IPS-18a (cell line): ENCODE measurements at regions not wholly inside any gene's neighbourhood (a gene's known extent, or its start where the extent isn't known, plus 50 kb on each side); places are given as distances from the start of the nearest gene placed in this dataset.

ENCODE experiments used
- H3K27ac ChIP-seq: one replicate; pipeline ENCODE4 v1.5.1; 2013; ENCODE audit warnings: low read length
- H3K27me3 ChIP-seq: one replicate; pipeline ENCODE4 v1.6.1; 2013; ENCODE audit warnings: mild to moderate bottlenecking, low read length; ENCODE audit not compliant: control insufficient read depth, insufficient read depth
- H3K36me3 ChIP-seq: one replicate; pipeline ENCODE4 v1.6.1; 2013; ENCODE audit warnings: low read depth, low read length; ENCODE audit not compliant: control insufficient read depth
- H3K4me1 ChIP-seq: one replicate; pipeline ENCODE4 v1.6.1; 2013; ENCODE audit warnings: low read depth, low read length; ENCODE audit not compliant: control insufficient read depth
- H3K4me3 ChIP-seq: one replicate; pipeline ENCODE4 v1.5.1; 2013; ENCODE audit warnings: low read length
- H3K9ac ChIP-seq: one replicate; pipeline ENCODE4 v1.6.1; 2013; ENCODE audit warnings: mild to moderate bottlenecking, low read length, moderate library complexity
- H3K9me3 ChIP-seq: one replicate; pipeline ENCODE4 v1.6.1; 2013; ENCODE audit warnings: low read depth, low read length; ENCODE audit not compliant: control insufficient read depth

DNA sequence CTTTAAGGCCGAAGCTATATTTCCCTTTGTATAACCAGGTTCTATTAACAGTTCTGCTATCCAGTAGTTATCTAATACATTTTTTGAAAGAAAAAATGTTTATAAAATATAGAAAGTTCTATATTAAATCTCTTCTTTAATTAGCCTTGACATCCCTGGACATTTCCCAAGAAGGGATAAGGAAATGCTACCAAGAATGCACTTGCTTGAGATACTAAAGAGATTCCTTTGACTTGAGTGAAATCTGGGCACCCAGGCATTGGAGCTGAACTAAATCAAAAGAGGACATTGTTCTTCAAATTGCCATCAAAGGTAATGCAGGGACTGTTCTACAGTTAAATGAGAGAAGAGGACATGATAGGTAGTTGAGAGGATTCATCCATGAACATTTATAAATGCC, 535.9 kb upstream of the FAT3 start:
- H3K36me3 ChIP-seq: no peaks in the 10 kb centered on the region
- peaks cover 6% of the 10 kb centered on the region for H3K4me1 ChIP-seq
- H3K4me3 ChIP-seq: no peak overlapping the region
- H3K9ac ChIP-seq: no peak overlapping the region
- H3K27ac ChIP-seq: no peak overlapping the region
- no peaks in the 10 kb centered on the region for H3K9me3 ChIP-seq
- no peaks in the 10 kb centered on the region for H3K27me3 ChIP-seq

- Histone ChIP-seq H3K9me3 (no peaks in the 10 kb centered on the region), H3K27ac (no peak overlapping the region), H3K9ac (no peak overlapping the region), H3K27me3 (no peaks in the 10 kb centered on the region), H3K4me1 (peaks cover 6% of the 10 kb centered on the region), H3K4me3 (no peak overlapping the region), H3K36me3 (no peaks in the 10 kb centered on the region)
Measured at GRCh38 chr11:91686700-91687099, 537.9 kb upstream of the FAT3 start.

- peaks cover 6% of the 10 kb centered on the region for H3K4me1 ChIP-seq
- no peak overlapping the region for H3K9ac ChIP-seq
- no peaks in the 10 kb centered on the region for H3K36me3 ChIP-seq
- no peaks in the 10 kb centered on the region for H3K27me3 ChIP-seq
- no peak overlapping the region for H3K27ac ChIP-seq
- H3K9me3 ChIP-seq: no peaks in the 10 kb centered on the region
- H3K4me3 ChIP-seq: no peak overlapping the region
Measured at GRCh38 chr11:91686281-91686680, 538.3 kb upstream of the FAT3 start.

- no peaks in the 10 kb centered on the region for H3K9me3 ChIP-seq
- H3K27me3 ChIP-seq: no peaks in the 10 kb centered on the region
- H3K27ac ChIP-seq: no peak overlapping the region
- no peaks in the 10 kb centered on the region for H3K36me3 ChIP-seq
- H3K9ac ChIP-seq: no peak overlapping the region
- no peaks in the 10 kb centered on the region for H3K4me1 ChIP-seq
- H3K4me3 ChIP-seq: no peak overlapping the region
Measured at GRCh38 chr11:91673705-91674104, 550.9 kb upstream of the FAT3 start.

GRCh38 chr11:91664521-91664920, 560.1 kb upstream of the FAT3 start:
- H3K9me3 ChIP-seq: no peaks in the 10 kb centered on the region
- H3K27me3 ChIP-seq: no peaks in the 10 kb centered on the region
- no peaks in the 10 kb centered on the region for H3K36me3 ChIP-seq
- no peak overlapping the region for H3K4me3 ChIP-seq
- H3K27ac ChIP-seq: no peak overlapping the region
- peaks cover 6% of the 10 kb centered on the region for H3K4me1 ChIP-seq
- H3K9ac ChIP-seq: no peak overlapping the region

- H3K4me3 ChIP-seq: no peak overlapping the region
- H3K4me1 ChIP-seq: peaks cover 6% of the 10 kb centered on the region
- H3K36me3 ChIP-seq: no peaks in the 10 kb centered on the region
- no peak overlapping the region for H3K9ac ChIP-seq
- no peak overlapping the region for H3K27ac ChIP-seq
- no peaks in the 10 kb centered on the region for H3K9me3 ChIP-seq
- no peaks in the 10 kb centered on the region for H3K27me3 ChIP-seq
Measured at GRCh38 chr11:91660036-91660435, 564.6 kb upstream of the FAT3 start.

GRCh38 chr11:91654686-91655085, 569.9 kb upstream of the FAT3 start:
- Histone ChIP-seq H3K27me3 (no peaks in the 10 kb centered on the region), H3K4me3 (no peak overlapping the region), H3K9ac (no peak overlapping the region), H3K9me3 (no peaks in the 10 kb centered on the region), H3K27ac (no peak overlapping the region), H3K36me3 (no peaks in the 10 kb centered on the region), H3K4me1 (no peaks in the 10 kb centered on the region)

- H3K4me1 ChIP-seq: no peaks in the 10 kb centered on the region
- H3K9me3 ChIP-seq: no peaks in the 10 kb centered on the region
- no peak overlapping the region for H3K9ac ChIP-seq
- no peak overlapping the region for H3K4me3 ChIP-seq
- H3K27ac ChIP-seq: no peak overlapping the region
- H3K27me3 ChIP-seq: no peaks in the 10 kb centered on the region
- H3K36me3 ChIP-seq: no peaks in the 10 kb centered on the region
Measured at GRCh38 chr11:91653079-91653754, 571.4 kb upstream of the FAT3 start.

- H3K27me3 ChIP-seq: no peaks in the 10 kb centered on the region
- H3K36me3 ChIP-seq: no peaks in the 10 kb centered on the region
- no peaks in the 10 kb centered on the region for H3K9me3 ChIP-seq
- no peak overlapping the region for H3K9ac ChIP-seq
- H3K4me1 ChIP-seq: no peaks in the 10 kb centered on the region
- no peak overlapping the region for H3K27ac ChIP-seq
- no peak overlapping the region for H3K4me3 ChIP-seq
Measured at GRCh38 chr11:91650802-91651201, 573.8 kb upstream of the FAT3 start.

DNA sequence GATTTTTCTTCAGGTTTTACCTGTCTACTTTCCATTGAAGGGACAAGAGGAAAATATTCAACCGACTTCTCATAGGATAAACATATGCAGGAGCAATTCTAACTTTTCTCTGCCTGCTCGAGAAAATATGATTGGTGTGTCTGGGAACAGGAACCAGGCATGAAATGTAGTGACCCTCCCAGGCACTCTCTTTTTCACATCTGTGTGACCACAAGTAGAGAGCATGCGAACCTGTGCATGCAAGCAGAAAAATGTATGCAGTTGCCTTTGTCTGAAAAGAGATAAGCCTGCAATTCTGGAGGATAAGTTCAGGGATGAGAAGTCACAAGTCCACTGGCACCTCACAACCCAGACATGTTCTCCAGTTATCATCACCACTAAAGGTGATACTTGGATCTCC, 583.5 kb upstream of the FAT3 start:
- Histone ChIP-seq H3K4me1 (no peaks in the 10 kb centered on the region), H3K27ac (no peak overlapping the region), H3K36me3 (no peaks in the 10 kb centered on the region), H3K9ac (no peak overlapping the region), H3K4me3 (no peak overlapping the region), H3K9me3 (no peaks in the 10 kb centered on the region), H3K27me3 (no peaks in the 10 kb centered on the region)

- no peak overlapping the region for H3K27ac ChIP-seq
- H3K4me1 ChIP-seq: no peaks in the 10 kb centered on the region
- H3K36me3 ChIP-seq: no peaks in the 10 kb centered on the region
- H3K27me3 ChIP-seq: no peaks in the 10 kb centered on the region
- H3K9ac ChIP-seq: no peak overlapping the region
- no peak overlapping the region for H3K4me3 ChIP-seq
- no peaks in the 10 kb centered on the region for H3K9me3 ChIP-seq
Measured at GRCh38 chr11:91639359-91639758, 585.3 kb upstream of the FAT3 start.

DNA sequence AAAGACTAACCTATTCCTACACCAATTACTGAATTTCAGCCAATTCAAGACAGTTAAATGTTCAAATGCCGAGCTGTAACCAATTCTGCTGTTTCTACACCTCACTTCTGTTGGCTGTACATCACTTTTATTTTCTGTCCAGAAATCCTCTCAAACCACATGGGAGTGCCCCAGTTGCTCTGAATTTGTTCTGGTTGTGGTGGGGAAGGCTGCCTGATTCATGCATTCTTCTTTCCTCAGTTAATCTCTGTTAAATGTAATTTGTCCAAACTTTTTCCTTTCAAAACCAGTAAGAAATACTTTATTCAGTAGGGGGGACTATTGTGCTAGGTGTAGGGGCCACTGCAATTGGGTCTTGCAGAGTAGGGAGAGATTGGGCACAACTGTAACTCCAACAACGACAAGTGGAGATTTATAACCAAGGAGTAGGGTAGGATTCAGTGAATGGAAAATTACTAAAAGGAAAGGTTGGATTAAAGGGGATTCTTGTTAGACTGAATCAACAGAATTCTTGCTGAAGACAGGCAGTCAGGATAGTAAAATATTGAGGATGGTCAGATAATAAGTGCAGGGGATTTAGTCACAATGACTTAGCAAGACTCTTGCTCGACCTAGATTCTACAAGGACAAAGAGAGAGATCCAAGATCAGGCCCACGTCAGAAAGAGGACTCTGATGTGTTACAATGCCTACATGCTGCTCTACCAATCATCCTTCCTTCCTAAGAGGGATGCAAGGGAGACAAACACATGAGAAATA, 593.5 kb upstream of the FAT3 start:
- Histone ChIP-seq H3K27ac (no peak overlapping the region), H3K9ac (no peak overlapping the region)

More for the DNA sequence above, 593.5 kb upstream of the FAT3 start:
- H3K4me3 ChIP-seq: no peak overlapping the region
- no peaks in the 10 kb centered on the region for H3K36me3 ChIP-seq
- no peaks in the 10 kb centered on the region for H3K27me3 ChIP-seq
- no peaks in the 10 kb centered on the region for H3K4me1 ChIP-seq
- H3K9me3 ChIP-seq: no peaks in the 10 kb centered on the region
